ENCODE measurements at regions not wholly inside any gene's neighbourhood (a gene's known extent, or its start where the extent isn't known, plus 50 kb on each side); places are given as distances from the start of the nearest gene placed in this dataset.

GRCh38 chr2:151197184-151198108 lies 64.2 kb downstream of the RBM43 start:
- peaks cover 4% of the 10 kb centered on the region for H3K4me1 ChIP-seq
- H3K27me3 ChIP-seq, result no peaks in the 10 kb centered on the region
- H3K36me3 ChIP-seq (ENCODE audit: low read depth, missing control alignments), result no peaks in the 10 kb centered on the region
- 79 to 90% methylated on average over 7 of the region's 7 CpGs for WGBS, 2 donors
- intact Hi-C loops (cut with DNase I; ENCODE audit: low total_unique reads), result no loop called here
- no peaks in the 10 kb centered on the region for H3K9me3 ChIP-seq
- DNase-seq, result no peak
- no peak overlapping the region for H3K4me3 ChIP-seq
- no peak overlapping the region for H3K27ac ChIP-seq
- TF ChIP-seq CTCF (IDR thresholded peaks at IDR 0.05) (no peak), POLR2A (IDR thresholded peaks at IDR 0.05) (no peak)

GRCh38 chr2:151193576-151193975 lies 68.1 kb downstream of the RBM43 start:
- Histone ChIP-seq H3K27me3 (no peaks in the 10 kb centered on the region), H3K4me1 (peaks cover 4% of the 10 kb centered on the region), H3K4me3 (no peak overlapping the region), H3K36me3 (ENCODE audit: low read depth, missing control alignments) (no peaks in the 10 kb centered on the region), H3K27ac (no peak overlapping the region), H3K9me3 (no peaks in the 10 kb centered on the region)
- intact Hi-C loops (cut with DNase I; ENCODE audit: low total_unique reads), result no loop called here
- TF ChIP-seq CTCF (IDR thresholded peaks at IDR 0.05) (no peak), POLR2A (IDR thresholded peaks at IDR 0.05) (no peak)
- WGBS, 2 donors, result 78 to 95% methylated on average over 4 of the region's 4 CpGs
- no peak for DNase-seq

- DNase-seq, result no peak
- Histone ChIP-seq H3K27me3 (no peaks in the 10 kb centered on the region), H3K4me1 (peaks cover 4% of the 10 kb centered on the region), H3K27ac (no peak overlapping the region), H3K4me3 (no peak overlapping the region), H3K36me3 (ENCODE audit: low read depth, missing control alignments) (no peaks in the 10 kb centered on the region), H3K9me3 (no peaks in the 10 kb centered on the region)
- intact Hi-C loops (cut with DNase I; ENCODE audit: low total_unique reads), result no loop called here
- WGBS, 2 donors, result 56 to 75% methylated on average over 2 of the region's 2 CpGs
- TF ChIP-seq POLR2A (IDR thresholded peaks at IDR 0.05), result no peak
- TF ChIP-seq CTCF (IDR thresholded peaks at IDR 0.05), result no peak
Observed at GRCh38 chr2:151192681-151193080, 69.0 kb downstream of the RBM43 start.

- Histone ChIP-seq H3K4me3 (no peak overlapping the region), H3K9me3 (no peaks in the 10 kb centered on the region), H3K36me3 (ENCODE audit: low read depth, missing control alignments) (no peaks in the 10 kb centered on the region), H3K27ac (no peak overlapping the region), H3K4me1 (peaks cover 4% of the 10 kb centered on the region), H3K27me3 (no peaks in the 10 kb centered on the region)
- 79 to 86% methylated on average over 2 of the region's 2 CpGs for whole genome bisulfite sequencing, 2 donors
- no peak for DNase-seq
- intact Hi-C loops (cut with DNase I; ENCODE audit: low total_unique reads), result no loop called here
- TF ChIP-seq POLR2A (IDR thresholded peaks at IDR 0.05) (no peak), CTCF (IDR thresholded peaks at IDR 0.05) (no peak)
Observed at GRCh38 chr2:151191001-151191400, 70.7 kb downstream of the RBM43 start.

GRCh38 chr2:151189125-151189524 lies 72.5 kb downstream of the RBM43 start:
- Histone ChIP-seq H3K27ac (no peak overlapping the region), H3K27me3 (no peaks in the 10 kb centered on the region), H3K36me3 (ENCODE audit: low read depth, missing control alignments) (no peaks in the 10 kb centered on the region), H3K9me3 (no peaks in the 10 kb centered on the region), H3K4me3 (no peak overlapping the region), H3K4me1 (peaks cover 4% of the 10 kb centered on the region)
- 74 to 81% methylated on average over 3 of the region's 3 CpGs for WGBS, 2 donors
- intact Hi-C loops (cut with DNase I; ENCODE audit: low total_unique reads), result no loop called here
- no peak for DNase-seq
- TF ChIP-seq POLR2A (IDR thresholded peaks at IDR 0.05) (no peak), CTCF (IDR thresholded peaks at IDR 0.05) (no peak)

Data from testis (tissue), 2 donors.